Liver (tissue), 3 donors: ENCODE measurements at regions not wholly inside any gene's neighbourhood (a gene's known extent, or its start where the extent isn't known, plus 50 kb on each side); places are given as distances from the start of the nearest gene placed in this dataset.

ENCODE experiments used
- EGR1 ChIP-seq, 2 donors: IDR thresholded peaks; 2 replicates each; pipeline ENCODE4 v1.6.1; 2016 to 2018; ENCODE audit warnings: antibody characterized with exemption in 2 of 2, low read depth in 2 of 2
- GABPA ChIP-seq, 2 donors: IDR thresholded peaks in 1 of 2; conservative IDR thresholded peaks in 1 of 2; 2 replicates each; pipeline ENCODE4 v1.6.1; 2016; ENCODE audit warnings: antibody characterized with exemption in 2 of 2, mild to moderate bottlenecking in 1 of 2, moderate library complexity in 1 of 2
- HNF4A ChIP-seq, 2 donors: conservative IDR thresholded peaks; 2 replicates each; pipeline ENCODE4 v1.6.1; 2016; ENCODE audit warnings: antibody characterized with exemption in 2 of 2, mild to moderate bottlenecking in 2 of 2
- HNF4G ChIP-seq: IDR thresholded peaks from 2 replicates; pipeline ENCODE4 v1.6.1; 2016; ENCODE audit warnings: antibody characterized with exemption
- JUND ChIP-seq, 2 donors: IDR thresholded peaks; 2 replicates each; pipeline ENCODE4 v1.6.1; 2016; ENCODE audit warnings: antibody characterized with exemption in 2 of 2
- RAD21 ChIP-seq, 2 donors: IDR thresholded peaks; 2 replicates each; pipeline ENCODE4 v1.6.1; 2016; ENCODE audit warnings: antibody characterized with exemption in 2 of 2, mild to moderate bottlenecking in 2 of 2
- TF ChIP-seq, protein P1 (sequence below): fragments of 150-350 bp; IDR thresholded peaks from 2 replicates; pipeline ENCODE4 v1.5.1; 2017; ENCODE audit warnings: improper control_type of control experiment, low read depth, low read length; ENCODE audit not compliant: missing input control
- TF ChIP-seq, protein P2 (sequence below): IDR thresholded peaks from 2 replicates; pipeline ENCODE4 v1.6.1; 2016; ENCODE audit warnings: antibody characterized with exemption
- TF ChIP-seq, protein P3 (sequence below): IDR thresholded peaks from 2 replicates; pipeline ENCODE4 v1.6.1; 2016; ENCODE audit warnings: antibody characterized with exemption
- TF ChIP-seq, protein P4 (sequence below): IDR thresholded peaks from 2 replicates; pipeline ENCODE4 v1.6.1; 2016; ENCODE audit warnings: antibody characterized with exemption
- TF ChIP-seq, protein P5 (sequence below): IDR thresholded peaks from 2 replicates; pipeline ENCODE4 v1.6.1; 2016; ENCODE audit warnings: antibody characterized with exemption, mild to moderate bottlenecking
- donor health status: healthy.
- donor health status: healthy.

- TF ChIP-seq, protein P1, sequence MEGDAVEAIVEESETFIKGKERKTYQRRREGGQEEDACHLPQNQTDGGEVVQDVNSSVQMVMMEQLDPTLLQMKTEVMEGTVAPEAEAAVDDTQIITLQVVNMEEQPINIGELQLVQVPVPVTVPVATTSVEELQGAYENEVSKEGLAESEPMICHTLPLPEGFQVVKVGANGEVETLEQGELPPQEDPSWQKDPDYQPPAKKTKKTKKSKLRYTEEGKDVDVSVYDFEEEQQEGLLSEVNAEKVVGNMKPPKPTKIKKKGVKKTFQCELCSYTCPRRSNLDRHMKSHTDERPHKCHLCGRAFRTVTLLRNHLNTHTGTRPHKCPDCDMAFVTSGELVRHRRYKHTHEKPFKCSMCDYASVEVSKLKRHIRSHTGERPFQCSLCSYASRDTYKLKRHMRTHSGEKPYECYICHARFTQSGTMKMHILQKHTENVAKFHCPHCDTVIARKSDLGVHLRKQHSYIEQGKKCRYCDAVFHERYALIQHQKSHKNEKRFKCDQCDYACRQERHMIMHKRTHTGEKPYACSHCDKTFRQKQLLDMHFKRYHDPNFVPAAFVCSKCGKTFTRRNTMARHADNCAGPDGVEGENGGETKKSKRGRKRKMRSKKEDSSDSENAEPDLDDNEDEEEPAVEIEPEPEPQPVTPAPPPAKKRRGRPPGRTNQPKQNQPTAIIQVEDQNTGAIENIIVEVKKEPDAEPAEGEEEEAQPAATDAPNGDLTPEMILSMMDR: no peak
- TF ChIP-seq RAD21 (IDR thresholded peaks at IDR 0.05) (no peak), HNF4A (conservative IDR thresholded peaks at IDR 0.05) (no peak), HNF4G (no peak), GABPA (IDR thresholded peaks at IDR 0.05 in 1 of 2, conservative IDR thresholded peaks at IDR 0.05 in 1 of 2) (no peak), EGR1 (IDR thresholded peaks at IDR 0.05; ENCODE audit: low read depth in 2 of 2) (no peak), JUND (IDR thresholded peaks at IDR 0.05) (no peak)
- TF ChIP-seq, protein P2, sequence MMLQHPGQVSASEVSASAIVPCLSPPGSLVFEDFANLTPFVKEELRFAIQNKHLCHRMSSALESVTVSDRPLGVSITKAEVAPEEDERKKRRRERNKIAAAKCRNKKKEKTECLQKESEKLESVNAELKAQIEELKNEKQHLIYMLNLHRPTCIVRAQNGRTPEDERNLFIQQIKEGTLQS: no peak
- TF ChIP-seq, protein P3, sequence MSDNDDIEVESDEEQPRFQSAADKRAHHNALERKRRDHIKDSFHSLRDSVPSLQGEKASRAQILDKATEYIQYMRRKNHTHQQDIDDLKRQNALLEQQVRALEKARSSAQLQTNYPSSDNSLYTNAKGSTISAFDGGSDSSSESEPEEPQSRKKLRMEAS: no peak
- TF ChIP-seq, protein P4, sequence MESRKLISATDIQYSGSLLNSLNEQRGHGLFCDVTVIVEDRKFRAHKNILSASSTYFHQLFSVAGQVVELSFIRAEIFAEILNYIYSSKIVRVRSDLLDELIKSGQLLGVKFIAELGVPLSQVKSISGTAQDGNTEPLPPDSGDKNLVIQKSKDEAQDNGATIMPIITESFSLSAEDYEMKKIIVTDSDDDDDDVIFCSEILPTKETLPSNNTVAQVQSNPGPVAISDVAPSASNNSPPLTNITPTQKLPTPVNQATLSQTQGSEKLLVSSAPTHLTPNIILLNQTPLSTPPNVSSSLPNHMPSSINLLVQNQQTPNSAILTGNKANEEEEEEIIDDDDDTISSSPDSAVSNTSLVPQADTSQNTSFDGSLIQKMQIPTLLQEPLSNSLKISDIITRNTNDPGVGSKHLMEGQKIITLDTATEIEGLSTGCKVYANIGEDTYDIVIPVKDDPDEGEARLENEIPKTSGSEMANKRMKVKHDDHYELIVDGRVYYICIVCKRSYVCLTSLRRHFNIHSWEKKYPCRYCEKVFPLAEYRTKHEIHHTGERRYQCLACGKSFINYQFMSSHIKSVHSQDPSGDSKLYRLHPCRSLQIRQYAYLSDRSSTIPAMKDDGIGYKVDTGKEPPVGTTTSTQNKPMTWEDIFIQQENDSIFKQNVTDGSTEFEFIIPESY: no peak
- TF ChIP-seq, protein P5, sequence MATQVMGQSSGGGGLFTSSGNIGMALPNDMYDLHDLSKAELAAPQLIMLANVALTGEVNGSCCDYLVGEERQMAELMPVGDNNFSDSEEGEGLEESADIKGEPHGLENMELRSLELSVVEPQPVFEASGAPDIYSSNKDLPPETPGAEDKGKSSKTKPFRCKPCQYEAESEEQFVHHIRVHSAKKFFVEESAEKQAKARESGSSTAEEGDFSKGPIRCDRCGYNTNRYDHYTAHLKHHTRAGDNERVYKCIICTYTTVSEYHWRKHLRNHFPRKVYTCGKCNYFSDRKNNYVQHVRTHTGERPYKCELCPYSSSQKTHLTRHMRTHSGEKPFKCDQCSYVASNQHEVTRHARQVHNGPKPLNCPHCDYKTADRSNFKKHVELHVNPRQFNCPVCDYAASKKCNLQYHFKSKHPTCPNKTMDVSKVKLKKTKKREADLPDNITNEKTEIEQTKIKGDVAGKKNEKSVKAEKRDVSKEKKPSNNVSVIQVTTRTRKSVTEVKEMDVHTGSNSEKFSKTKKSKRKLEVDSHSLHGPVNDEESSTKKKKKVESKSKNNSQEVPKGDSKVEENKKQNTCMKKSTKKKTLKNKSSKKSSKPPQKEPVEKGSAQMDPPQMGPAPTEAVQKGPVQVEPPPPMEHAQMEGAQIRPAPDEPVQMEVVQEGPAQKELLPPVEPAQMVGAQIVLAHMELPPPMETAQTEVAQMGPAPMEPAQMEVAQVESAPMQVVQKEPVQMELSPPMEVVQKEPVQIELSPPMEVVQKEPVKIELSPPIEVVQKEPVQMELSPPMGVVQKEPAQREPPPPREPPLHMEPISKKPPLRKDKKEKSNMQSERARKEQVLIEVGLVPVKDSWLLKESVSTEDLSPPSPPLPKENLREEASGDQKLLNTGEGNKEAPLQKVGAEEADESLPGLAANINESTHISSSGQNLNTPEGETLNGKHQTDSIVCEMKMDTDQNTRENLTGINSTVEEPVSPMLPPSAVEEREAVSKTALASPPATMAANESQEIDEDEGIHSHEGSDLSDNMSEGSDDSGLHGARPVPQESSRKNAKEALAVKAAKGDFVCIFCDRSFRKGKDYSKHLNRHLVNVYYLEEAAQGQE: no peak
Measured at GRCh38 chr12:94736004-94736403, 85.6 kb upstream of the TMCC3 start.
